Endothelial cell of hepatic sinusoid (primary cell): ENCODE measurements at regions not wholly inside any gene's neighbourhood (a gene's known extent, or its start where the extent isn't known, plus 50 kb on each side); places are given as distances from the start of the nearest gene placed in this dataset.

Experiments used
- in situ Hi-C: cut with HindIII; loops from 2 replicates; pipeline ENCODE4 v1.10.0; 2017; ENCODE audit warnings: low sequenced_read_pairs

- in situ Hi-C loops: loop anchor here (5.0 kb wide), 1 partner anchor 66 kb away; no protein-coding TSS in a partner anchor
Measured at GRCh38 chr17:12421646-12422306, 243.9 kb upstream of the MYOCD start.

GRCh38 chr17:12422651-12423050 is 243.0 kb upstream of the MYOCD start:
- in situ Hi-C loops: loop anchor here (5.0 kb wide), 1 partner anchor 65 kb away; no protein-coding TSS in a partner anchor

GRCh38 chr17:12423337-12423736 is 242.4 kb upstream of the MYOCD start:
- in situ Hi-C loops: loop anchor here (5.0 kb wide), 1 partner anchor 64 kb away; no protein-coding TSS in a partner anchor

- in situ Hi-C loops: no loop called here
Measured at GRCh38 chr17:12429116-12429515, 236.6 kb upstream of the MYOCD start.

- in situ Hi-C loops: loop anchor here (5.0 to 10.0 kb wide), 3 partner anchors 64 to 236 kb away; no protein-coding TSS in a partner anchor
Measured at GRCh38 chr17:12431188-12431587, 234.5 kb upstream of the MYOCD start.

- in situ Hi-C loops: loop anchor here (10.0 kb wide), 2 partner anchors 77 to 243 kb away; no protein-coding TSS in a partner anchor
Measured at GRCh38 chr17:12438212-12438611, 227.5 kb upstream of the MYOCD start.

GRCh38 chr17:12438813-12439586 is 226.7 kb upstream of the MYOCD start:
- in situ Hi-C loops: loop anchor here (10.0 kb wide), 2 partner anchors 76 to 244 kb away; no protein-coding TSS in a partner anchor

- in situ Hi-C loops: no loop called here
Measured at GRCh38 chr17:12445331-12445730, 220.4 kb upstream of the MYOCD start.

GRCh38 chr17:12457493-12457892 is 208.2 kb upstream of the MYOCD start:
- in situ Hi-C loops: no loop called here

- in situ Hi-C loops: loop anchor here (10.0 kb wide), 1 partner anchor 185 kb away; no protein-coding TSS in a partner anchor
Measured at GRCh38 chr17:12459736-12460135, 206.0 kb upstream of the MYOCD start.

GRCh38 chr17:12463102-12463501 is 202.6 kb upstream of the MYOCD start:
- in situ Hi-C loops: loop anchor here (10.0 kb wide), 1 partner anchor 188 kb away; no protein-coding TSS in a partner anchor

- in situ Hi-C loops: no loop called here
Measured at GRCh38 chr17:12472252-12473173, 193.2 kb upstream of the MYOCD start.

- in situ Hi-C loops: no loop called here
Measured at GRCh38 chr17:12478311-12478710, 187.4 kb upstream of the MYOCD start.

GRCh38 chr17:12485361-12485906 is 180.3 kb upstream of the MYOCD start:
- in situ Hi-C loops: loop anchor here (5.0 kb wide), 1 partner anchor 63 kb away; no protein-coding TSS in a partner anchor

GRCh38 chr17:12489325-12489724 is 176.4 kb upstream of the MYOCD start:
- in situ Hi-C loops: loop anchor here (5.0 kb wide), 1 partner anchor 67 kb away; no protein-coding TSS in a partner anchor

GRCh38 chr17:12492450-12492849 is 173.2 kb upstream of the MYOCD start:
- in situ Hi-C loops: no loop called here

- in situ Hi-C loops: no loop called here
Measured at GRCh38 chr17:12505866-12506265, 159.8 kb upstream of the MYOCD start.

- in situ Hi-C loops: no loop called here
Measured at GRCh38 chr17:12507026-12507595, 158.6 kb upstream of the MYOCD start.

GRCh38 chr17:12509801-12510200 is 155.9 kb upstream of the MYOCD start:
- in situ Hi-C loops: loop anchor here (10.0 kb wide), 2 partner anchors 75 to 135 kb away; no protein-coding TSS in a partner anchor

- in situ Hi-C loops: loop anchor here (10.0 kb wide), 2 partner anchors 76 to 136 kb away; no protein-coding TSS in a partner anchor
Measured at GRCh38 chr17:12510535-12510934, 155.2 kb upstream of the MYOCD start.
